ENCODE measurements at regions not wholly inside any gene's neighbourhood (a gene's known extent, or its start where the extent isn't known, plus 50 kb on each side); places are given as distances from the start of the nearest gene placed in this dataset.
A peak's percentile ranks its signal among the peaks of the same experiment; 100 is the strongest.
"Not testable (repeated sequence)": the region's sequence is repeated elsewhere in the genome, so short reads cannot be mapped to it uniquely, and the experiment has no call there.

DNA sequence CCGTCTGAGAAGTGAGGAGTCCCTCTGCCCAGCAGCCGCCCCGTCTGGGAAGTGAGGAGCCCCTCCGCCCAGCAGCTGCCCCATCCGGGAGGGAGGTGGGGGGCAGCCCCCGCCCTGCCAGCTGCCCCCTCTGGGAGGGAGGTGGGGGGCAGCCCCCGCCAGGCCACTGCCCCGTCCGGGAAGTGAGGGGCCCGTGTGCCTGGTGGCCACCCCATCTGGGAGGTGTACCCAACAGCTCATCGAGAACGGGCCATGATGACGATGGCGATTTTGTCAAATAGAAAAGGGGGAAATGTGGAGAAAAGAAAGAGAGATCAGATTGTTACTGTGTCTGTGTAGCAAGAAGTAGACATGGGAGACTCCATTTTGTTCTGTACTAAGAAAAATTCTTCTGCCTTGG, 208.8 kb downstream of the KDM5D start:
- not testable (repeated sequence) for DNase-seq

DNA sequence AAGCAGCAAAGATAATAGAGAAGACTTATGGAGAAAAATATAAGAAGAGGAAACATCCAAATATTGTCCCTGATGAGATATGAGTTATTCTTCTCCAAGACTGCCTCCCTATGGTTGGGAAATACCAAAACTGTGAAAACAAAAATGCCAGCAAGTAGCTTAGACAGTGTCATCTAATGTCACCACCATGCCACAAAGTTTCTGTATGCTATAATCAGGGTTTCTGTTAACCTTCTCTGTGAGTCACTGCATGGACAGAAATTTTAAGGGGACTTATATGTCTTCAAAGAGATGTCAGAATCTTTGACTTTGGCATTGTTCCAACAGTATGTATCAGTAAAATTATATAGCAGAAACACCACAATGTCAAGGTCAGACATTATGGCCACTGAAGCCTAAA, 222.6 kb downstream of the KDM5D start:
- no peak for DNase-seq

DNA sequence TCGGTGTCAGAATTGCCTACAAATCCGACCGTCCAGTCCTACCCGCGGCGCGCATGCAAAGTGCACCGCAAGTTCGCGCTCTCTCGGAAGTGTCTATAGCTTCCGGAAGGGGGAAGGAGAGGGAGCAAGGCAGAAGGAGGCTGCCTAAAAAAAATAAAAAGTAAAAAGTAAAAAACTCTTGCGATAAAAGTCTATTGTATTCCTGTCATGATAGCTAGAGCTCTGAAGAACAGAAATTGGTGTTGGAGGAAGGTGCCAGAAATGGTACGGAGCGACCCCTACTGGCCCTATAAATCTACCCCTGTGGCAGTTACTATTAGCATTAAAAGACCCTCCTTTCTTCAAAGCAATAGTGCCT, 241.5 kb downstream of the KDM5D start:
- DNase-seq: no peak

DNA sequence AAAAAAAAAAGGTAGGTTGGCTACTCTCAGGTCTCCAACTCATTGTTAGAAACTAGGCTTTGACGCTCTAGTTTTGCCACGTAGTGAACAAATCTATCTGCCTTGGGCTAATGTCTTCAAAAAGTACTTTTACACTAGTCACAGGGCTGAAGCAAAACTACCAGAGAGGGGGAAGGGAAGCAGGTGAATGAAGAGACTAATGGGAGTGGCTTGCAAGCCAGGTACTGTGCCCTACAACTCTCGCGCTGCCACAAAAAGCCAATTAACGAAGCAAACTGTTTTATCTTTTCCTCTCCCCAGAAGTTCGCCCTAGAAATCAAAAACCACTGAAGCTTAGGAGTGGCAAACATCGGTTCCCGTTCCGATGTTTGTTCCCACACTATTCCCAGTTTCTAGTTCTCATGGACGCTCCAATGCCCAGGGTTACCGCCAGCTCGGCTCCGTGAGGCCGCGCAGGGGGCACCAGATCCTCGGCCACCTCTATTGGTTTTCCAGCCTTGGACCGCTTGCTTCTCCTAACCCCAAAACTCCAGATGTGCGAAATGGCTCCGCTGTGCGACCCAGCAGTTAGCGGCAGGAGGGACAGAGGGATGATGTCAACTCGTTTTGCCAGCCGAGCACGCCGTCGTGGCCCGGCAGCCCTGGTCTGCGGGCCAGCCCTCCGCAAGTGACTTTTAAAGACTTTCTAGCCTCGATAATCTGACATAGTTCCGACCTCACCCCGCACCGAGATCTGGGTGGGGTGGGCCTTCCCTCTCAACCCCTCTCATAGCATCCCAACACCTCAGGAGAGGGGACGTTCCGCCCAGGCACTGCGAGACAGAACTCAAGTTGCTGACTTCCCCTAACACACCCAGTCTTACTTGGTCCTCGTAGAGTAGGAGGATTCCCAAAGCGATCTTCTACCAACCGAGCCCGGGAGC, 242.1 kb downstream of the KDM5D start:
- no peak for DNase-seq

DNA sequence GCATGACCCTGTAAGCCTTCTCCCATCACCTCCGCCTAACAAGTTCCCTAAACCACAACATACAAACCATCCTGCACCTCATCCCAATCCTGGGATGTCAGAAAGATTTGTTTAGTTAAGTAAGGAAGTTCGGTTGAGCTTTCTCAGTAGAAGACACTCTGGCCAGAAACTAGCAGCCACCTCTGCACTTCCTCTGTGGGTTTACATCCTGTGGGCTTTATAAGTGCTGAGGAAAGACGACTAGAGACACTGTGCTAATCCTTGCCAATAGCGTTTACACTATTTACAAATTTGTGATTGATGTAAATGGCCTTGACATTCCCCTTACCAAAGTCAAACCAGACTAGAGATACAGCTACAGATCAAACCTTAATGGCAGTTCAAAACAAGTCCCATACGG, 246.0 kb downstream of the KDM5D start:
- DNase-seq: no peak

DNA sequence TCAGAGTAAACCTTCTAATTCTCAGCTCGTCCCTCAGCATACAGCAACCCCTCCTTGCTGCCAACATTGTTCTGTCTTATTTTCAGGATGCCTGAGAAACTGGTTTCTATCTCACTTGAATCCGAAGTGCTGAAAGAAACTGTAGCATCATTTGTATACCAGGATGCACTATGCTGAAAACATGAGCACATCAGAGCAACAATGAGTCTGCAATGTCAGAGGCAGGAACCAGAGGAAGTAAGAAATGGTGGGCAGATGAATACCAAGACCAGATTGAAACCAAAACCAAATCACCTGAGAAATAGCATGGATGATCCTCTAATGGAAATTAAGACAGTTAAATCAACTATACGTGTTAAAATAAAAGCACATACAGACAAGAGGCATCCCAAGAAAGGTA, 257.0 kb downstream of the KDM5D start:
- no peak for DNase-seq

DNA sequence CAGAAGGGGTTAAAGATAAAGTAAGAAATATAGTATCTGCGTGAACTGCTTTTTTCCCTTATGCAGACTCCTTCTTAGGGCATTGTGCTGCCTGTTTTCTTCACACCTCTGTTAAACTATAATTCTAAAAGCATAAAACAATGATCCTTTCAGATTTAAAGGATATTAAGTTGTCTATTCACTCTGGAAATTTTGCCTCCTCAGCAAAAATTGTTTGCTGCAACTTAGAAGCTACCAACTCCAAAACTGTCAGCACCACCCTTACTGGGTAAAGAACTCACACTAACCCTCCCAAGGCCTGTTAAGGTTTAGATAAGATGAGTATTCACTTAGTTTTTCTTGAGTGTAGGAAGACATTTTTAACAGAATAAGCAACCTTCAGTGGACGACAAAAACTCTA, 259.5 kb downstream of the KDM5D start:
- no peak for DNase-seq

DNA sequence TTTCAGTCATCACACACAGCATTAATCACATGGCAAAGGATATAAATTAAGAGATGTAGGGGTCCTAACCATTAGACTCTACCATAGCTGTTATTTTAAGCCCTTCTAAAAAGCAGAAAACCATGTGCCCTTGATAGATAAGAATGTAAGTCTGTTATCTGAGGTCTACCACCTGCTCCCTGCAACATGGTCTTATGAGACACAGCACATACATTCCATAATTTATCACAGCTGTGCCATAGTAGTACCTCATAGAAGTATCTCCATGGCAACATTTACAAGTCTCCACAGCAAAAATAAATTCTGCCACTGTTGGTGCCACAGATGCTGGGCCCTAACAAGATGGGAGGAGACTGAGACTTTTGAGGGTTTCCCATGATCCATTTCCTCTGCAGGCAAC, 265.4 kb downstream of the KDM5D start:
- DNase-seq: no peak

DNA sequence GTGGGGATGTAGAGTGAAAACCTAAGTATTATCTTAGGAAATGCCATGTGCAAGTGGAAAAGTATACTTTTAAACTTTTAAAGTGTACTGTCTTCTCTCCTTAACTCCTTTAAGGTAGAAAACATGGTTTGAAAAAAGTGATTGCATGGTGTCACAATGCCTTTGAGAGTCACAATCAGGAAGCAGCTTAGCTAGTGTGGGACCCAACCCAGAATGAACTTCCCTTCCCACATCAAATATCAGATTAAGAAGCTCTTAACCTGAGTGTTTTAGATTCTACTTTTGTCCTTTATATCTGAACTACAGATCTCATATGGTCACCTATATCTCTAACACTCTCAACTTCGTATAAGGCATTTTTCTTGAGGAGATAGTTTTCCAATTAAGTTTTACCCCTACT, 266.6 kb downstream of the KDM5D start:
- no peak for DNase-seq

DNA sequence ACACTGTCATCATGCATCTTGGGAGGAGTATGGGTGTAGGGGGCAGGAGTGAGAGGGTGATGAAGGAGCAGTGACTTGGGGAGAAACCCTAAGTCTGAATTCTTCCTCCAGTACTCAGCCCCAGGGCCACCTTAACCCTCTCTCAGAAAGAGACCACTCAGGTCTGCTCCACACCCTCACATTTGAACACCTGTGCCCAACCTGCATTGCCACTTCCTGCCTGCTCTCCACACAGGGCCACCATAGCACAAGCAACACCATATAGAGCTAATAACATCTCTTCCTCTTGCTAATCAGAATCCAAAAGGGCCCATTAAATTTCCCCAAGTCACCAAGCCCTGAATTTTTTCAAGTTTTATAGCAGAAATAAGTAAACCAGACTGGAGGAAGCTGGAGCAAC, 278.7 kb downstream of the KDM5D start:
- DNase-seq: no peak

DNA sequence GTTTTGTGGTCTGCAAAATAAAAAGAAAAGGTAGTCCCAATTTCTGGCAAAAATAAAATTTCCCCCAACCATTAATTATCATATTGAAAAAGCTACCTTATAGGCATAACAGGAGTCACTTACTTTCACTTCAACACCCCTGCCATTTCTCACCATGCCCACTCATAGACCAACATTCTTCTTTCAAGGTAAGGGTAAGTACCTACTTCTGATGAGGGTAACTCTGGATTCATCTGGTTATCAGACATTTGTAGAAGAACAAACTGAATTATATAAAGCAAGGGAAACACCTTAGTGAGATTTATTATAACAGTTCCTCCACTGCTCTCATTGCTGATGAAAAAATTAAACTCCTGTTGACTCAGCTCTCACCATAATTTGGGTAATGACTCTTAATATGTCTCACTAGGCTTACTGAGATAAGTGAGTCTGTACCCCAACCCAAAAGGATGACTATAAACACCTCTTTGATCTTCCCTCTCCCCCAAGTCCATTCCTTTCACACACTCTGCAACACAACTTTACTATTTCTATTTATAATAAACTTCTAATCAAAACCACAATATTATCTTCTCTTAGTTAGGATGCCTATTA, 287.6 kb downstream of the KDM5D start:
- no peak for DNase-seq

DNA sequence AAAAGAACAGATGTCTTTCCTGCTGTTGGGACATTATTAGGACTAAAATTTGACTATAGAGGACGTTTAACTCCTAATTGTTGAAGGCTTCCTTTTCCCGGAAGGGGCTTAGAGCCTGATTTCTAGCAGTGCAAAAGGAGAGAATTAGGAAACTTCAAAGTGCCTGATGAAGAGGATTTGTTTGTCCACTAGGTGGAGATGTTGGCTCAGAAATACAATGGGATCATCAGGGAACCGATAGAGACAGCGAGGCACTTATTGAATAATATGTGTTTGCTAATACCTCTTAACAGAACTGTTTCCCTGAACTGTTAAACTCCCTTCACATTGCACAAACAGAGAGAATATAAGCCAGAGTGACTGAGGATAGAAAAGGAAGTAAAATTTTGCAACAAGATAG, 311.5 kb downstream of the KDM5D start:
- no peak for DNase-seq

DNA sequence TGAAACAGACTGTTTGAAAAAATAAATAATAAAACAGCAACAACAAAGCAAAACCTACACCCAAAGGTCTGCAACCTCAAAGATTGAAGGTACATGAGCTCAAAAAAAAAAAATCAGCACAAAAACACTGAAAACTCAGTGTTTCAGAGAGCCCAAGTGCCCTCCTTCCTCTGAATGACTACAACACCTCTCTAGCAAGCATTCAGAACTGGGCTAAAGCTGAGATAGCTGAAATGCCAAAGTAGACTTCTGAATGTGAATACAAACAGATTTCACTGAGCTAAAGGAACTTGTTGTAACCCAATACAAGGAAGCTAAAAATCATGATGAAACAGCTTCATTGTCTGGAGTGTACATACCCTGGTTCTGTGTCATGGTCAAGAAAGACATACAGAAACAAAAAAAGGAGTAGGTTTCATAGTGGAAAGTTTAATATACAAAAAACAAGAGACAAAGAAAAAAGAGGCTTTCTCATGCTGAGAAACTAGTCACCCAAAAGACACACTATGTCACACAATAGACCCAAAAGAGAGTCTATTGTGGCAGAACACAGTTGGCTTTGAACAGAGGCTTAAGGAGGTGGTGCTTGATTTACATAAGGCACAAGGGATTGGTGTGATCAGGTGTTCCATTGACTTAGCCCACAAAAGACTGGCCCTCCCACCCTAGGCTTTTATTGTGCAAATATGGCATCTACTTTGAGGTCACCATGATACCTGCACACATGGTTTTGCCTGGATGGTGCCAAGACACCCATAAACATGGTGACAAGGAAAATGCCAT, 316.6 kb downstream of the KDM5D start:
- DNase-seq: no peak

DNA sequence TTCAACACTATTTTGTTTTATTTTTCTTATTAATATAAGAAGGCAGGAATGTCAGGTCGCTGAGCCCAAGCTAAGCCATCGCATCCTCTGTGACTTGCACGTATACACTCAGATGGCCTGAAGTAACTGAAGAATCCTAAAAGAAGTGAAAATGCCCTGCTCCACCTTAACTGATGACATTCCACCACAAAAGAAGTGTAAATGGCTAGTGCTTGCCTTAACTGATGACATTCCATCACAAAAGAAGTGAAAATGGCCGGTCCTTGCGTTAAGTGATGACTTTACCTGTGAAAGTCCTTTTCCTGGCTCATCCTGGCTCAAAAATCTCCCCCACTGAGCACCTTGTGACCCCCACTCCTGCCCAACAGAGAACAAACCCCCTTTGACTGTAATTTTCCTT, 317.3 kb downstream of the KDM5D start:
- DNase-seq: not testable (repeated sequence)

DNA sequence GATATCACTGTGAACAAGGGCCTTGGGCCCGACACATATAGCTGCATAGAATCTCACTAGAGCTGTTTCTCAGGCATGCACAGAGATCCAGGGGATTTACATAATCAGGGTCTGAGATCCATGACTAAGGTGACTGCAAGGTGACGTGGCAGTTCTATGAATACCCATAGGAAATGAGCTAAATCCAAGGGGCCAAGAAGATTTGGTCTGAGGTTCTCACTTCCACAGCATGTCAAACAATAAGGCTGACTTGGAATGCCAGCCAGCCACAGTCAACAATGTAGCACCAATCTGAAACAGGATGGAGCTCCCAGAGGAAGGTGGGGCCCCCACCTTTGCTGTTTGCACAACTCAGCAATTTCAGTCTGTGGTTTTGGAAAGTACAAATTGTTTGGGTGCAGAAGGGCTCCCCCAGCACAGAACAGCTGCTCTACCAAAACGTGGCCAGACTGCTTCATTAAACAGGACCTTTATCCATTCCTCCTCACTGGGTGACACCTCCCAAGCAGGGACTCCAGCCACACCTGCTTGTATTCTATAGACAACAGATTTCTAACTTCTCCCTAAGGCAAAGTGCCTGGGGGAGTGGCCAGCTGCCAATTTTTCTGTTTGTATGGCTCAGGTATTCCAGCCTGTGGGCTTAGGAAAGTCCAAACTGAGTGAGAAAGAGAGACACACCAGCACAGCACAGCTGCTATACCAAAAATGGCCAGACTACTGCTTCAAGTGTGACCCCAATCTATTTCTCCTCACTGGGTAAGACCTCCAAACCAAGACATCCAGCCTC, 333.4 kb downstream of the KDM5D start:
- DNase-seq: no peak

DNA sequence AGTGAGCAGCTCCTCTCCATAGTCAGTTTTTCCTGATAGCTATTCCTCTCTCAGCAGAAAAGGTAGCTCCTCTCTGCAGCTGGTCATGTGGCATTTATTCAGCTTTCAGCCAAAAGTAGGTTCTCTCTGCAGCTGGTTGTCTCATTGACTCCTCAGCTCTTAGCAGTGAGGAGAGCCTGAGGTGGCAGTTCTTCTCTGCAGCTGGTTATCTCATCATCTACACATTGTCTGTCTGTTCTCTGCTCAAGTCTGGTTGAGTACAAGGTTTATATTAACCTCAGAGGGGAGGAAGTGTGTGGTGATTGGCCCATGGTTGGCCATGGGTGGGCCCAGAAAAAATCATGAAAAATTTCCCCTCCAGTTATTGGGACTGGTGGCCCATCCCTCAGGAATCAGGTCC, 338.3 kb downstream of the KDM5D start:
- DNase-seq: no peak

DNA sequence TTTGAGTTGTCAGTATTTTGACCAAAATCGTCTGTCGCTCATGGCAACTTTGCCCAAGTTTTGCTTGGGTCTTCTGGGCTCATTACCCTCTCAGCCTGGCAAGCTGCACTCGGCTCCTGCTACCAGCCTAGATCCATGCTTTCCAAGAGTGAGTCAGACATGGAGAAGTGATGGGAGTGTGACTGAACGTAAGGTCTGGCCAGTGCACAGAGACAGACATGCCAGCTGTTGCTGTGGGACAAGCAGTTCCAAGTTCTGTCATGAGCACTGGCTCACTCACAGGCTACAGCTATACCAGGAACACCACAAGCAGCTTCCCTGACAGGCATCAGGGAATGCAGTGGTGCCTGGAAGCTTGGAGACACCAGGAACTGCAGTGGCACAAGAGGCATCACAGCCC, 338.9 kb downstream of the KDM5D start:
- DNase-seq: peak; percentile 0

DNA sequence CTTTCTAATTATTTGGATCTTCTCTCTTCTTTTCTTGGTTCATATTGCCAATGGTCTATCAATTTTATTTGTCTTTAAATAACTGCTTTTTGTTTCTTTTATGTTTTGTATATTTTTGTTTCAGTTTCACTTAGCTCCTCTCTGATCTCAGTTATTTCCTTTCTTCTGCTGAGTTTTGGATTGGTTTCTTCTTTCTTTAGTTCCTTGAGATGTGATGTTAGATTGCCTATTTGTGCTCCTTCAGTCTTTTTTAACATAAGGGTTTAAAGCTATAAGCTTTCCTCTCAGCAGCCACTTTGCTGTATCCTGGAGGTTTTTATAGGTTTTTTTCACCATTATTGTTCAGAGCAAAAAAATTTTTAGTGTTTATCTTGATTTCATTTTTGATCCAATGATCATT, 351.6 kb downstream of the KDM5D start:
- DNase-seq: no peak

DNA sequence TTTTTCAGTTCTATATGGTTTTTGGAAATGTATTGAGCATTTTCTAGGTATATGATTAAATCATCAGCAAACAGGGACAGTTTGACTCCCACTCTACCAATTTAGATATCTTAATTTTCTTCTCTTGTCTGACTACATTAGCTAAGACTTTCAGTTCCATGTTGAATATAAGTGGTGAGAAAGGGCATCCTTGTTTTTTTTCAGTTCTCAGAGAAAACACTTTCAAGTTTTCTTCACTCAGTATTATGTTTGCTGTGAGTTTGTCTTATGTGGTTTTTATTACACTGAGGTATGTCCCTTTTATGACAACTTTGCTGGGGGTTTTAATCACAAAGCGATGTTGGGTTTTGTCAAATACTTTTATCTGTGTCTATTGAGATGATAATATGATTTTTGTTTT, 352.6 kb downstream of the KDM5D start:
- no peak for DNase-seq

DNA sequence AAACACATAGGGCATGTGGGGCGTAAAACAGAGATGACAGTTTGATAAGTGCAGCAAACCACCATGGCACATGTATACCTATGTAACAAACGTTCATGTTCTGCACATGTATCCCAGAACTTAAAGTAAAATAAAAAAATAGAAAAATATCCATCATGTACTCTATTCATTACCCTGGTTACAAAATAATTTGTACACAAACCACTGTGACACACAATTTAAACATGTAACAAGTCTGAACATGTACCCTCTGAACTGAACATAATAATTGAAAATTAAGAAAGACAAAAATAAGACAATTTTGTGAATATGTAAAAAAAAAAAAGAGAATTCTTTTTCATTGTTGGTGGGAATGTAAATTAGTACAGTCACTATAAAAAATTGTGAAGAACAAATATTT, 379.2 kb downstream of the KDM5D start:
- DNase-seq: no peak

DNA sequence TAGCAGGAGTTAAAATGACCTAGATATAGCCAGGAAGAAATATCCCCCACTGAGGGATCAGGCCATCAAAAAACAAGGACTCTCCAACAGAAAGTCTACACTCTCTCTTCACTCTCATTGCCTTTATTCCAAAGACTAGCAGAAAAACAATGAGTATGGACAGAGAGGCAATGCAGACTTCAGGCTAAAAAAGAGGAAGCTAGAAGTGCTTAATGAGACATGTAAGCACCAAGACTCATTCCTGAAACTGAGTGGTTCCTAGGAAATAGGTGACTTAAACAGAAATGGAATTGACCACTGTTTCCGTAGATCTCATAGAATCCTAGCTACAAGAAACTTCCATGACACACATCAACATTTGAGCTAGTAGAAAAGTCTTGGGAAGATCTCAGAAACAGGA, 387.3 kb downstream of the KDM5D start:
- DNase-seq: no peak

DNA sequence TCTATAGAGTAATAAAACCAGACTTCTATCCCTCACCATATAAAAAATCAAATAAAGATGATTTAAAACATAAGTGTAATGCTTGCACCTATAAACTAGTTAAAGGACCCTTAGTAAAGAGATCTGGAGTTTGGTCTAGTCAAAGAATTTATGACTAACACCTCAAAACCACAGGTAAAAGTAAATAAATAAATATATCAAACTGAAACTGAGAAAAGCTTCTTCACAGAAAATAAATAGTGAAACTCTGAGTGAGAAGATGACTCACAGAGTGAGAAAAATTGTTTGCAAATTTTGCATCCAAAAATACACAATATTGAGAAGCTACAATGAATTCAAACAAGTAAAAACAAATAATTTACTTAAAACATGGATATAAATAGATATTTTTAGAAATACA, 387.8 kb downstream of the KDM5D start:
- no peak for DNase-seq

DNA sequence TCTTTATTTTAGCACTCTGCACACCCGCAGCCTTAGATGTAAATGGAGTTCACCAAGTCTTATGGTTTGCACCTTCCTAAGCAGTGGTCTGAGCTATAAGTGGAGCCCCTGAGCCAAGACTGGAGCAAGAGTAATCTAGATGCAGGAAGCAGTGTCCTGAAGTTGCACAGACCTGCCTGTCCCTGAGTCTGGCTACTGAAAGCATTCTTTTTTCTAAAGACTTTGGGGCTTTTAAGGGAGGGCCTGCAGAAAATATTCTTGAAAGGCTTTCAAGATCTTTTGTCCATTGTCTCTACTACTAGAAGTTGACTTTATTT, 389.7 kb downstream of the KDM5D start:
- DNase-seq: no peak
